H1 (cell line): ENCODE measurements at regions not wholly inside any gene's neighbourhood (a gene's known extent, or its start where the extent isn't known, plus 50 kb on each side); places are given as distances from the start of the nearest gene placed in this dataset.

Experiments used
- CBX8 ChIP-seq: fragments of 300-800, 300-1000 bp; sonication (generic); IDR thresholded peaks from 2 replicates; pipeline ENCODE4 v1.7.1; 2016; ENCODE audit warnings: low read depth, low read length, borderline replicate concordance
- CTCF ChIP-seq, 3 experiments: IDR thresholded peaks; 1 replicate in 2 of 3; 2 replicates in 1 of 3; pipeline versions ENCODE4 v1.5.1 to v1.6.1; 2011; ENCODE audit warnings: low read length in 3 of 3, mild to moderate bottlenecking in 3 of 3, inconsistent platforms in 2 of 3, low read depth in 1 of 3, moderate library complexity in 1 of 3; ENCODE audit not compliant: insufficient read depth in 1 of 3; ENCODE audit errors: control extremely low read depth in 1 of 3
- TCF12 ChIP-seq: IDR thresholded peaks from 2 replicates; pipeline ENCODE4 v1.6.1; 2011; ENCODE audit warnings: low read depth, mild to moderate bottlenecking, low read length

- TF ChIP-seq CTCF (IDR thresholded peaks at IDR 0.05; ENCODE audit: control extremely low read depth in 1 of 3, insufficient read depth in 1 of 3, low read depth in 1 of 3, low read length in 3 of 3), result no peak
- TF ChIP-seq TCF12, result no peak
- TF ChIP-seq CBX8, result no peak
- TF ChIP-seq, all 59 proteins: peak for 0
These were observed 279.3 kb upstream of the DIPK2B start (continued) for GRCh38 chrX:45479835-45480422.
